Fibroblast of lung (primary cell): ENCODE measurements at regions not wholly inside any gene's neighbourhood (a gene's known extent, or its start where the extent isn't known, plus 50 kb on each side); places are given as distances from the start of the nearest gene placed in this dataset.

Experiments used
- DNase-seq, 2 donors: peaks; one replicate each; pipeline versions ENCODE4 v3.0.0 to v3.0.0-alpha.2; 2010; ENCODE audit warnings: low read depth in 2 of 2
- H2AFZ ChIP-seq: 2 replicates; pipeline ENCODE4 v1.5.1; 2012; ENCODE audit warnings: low read length, control low read depth, inconsistent platforms
- H3K27ac ChIP-seq: 2 replicates; pipeline ENCODE4 v1.5.1; 2011; ENCODE audit warnings: low read length, control low read depth; ENCODE audit not compliant: insufficient read depth
- H3K27me3 ChIP-seq: 2 replicates; pipeline ENCODE4 v1.5.1; 2011; ENCODE audit warnings: mild to moderate bottlenecking, low read length; ENCODE audit not compliant: control insufficient read depth, insufficient read depth
- H3K36me3 ChIP-seq: 2 replicates; pipeline ENCODE4 v1.5.1; 2011; ENCODE audit warnings: low read length; ENCODE audit not compliant: control insufficient read depth, insufficient read depth
- H3K4me1 ChIP-seq: 2 replicates; pipeline ENCODE4 v1.5.1; 2011; ENCODE audit warnings: low read length; ENCODE audit not compliant: control insufficient read depth, insufficient read depth; ENCODE audit errors: extremely low read depth
- H3K4me2 ChIP-seq: 2 replicates; pipeline ENCODE4 v1.5.1; 2011; ENCODE audit warnings: low read length, control low read depth; ENCODE audit not compliant: insufficient read depth; ENCODE audit errors: extremely low read depth
- H3K4me3 ChIP-seq, 4 experiments: fragments of 200-600 bp in 1 of 4; sonication (generic) in 1 of 4; replicated peaks in 1 of 4; 2 replicates each; pipeline ENCODE4 v1.5.1; 2011 to 2016; ENCODE audit warnings: low read length in 4 of 4, low read depth in 3 of 4, mild to moderate bottlenecking in 3 of 4, control low read depth in 2 of 4, inconsistent platforms in 1 of 4, mixed read lengths in 1 of 4; ENCODE audit not compliant: insufficient read depth in 1 of 4; ENCODE audit errors: control extremely low read depth in 1 of 4
- H3K79me2 ChIP-seq: 2 replicates; pipeline ENCODE4 v1.5.1; 2012; ENCODE audit warnings: mild to moderate bottlenecking, low read length, inconsistent platforms; ENCODE audit not compliant: control insufficient read depth, insufficient read depth
- H3K9ac ChIP-seq: 2 replicates; pipeline ENCODE4 v1.5.1; 2011; ENCODE audit warnings: mild to moderate bottlenecking, low read length, control low read depth; ENCODE audit not compliant: insufficient read depth
- H3K9me3 ChIP-seq: 2 replicates; pipeline ENCODE4 v1.5.1; 2012; ENCODE audit warnings: low read depth, low read length; ENCODE audit not compliant: control insufficient read depth, insufficient read depth
- H4K20me1 ChIP-seq: 2 replicates; pipeline ENCODE4 v1.5.1; 2011; ENCODE audit warnings: low read length; ENCODE audit not compliant: control insufficient read depth, insufficient read depth; ENCODE audit errors: extremely low read depth
- CTCF ChIP-seq, 2 donors: IDR thresholded peaks in 1 of 2; conservative IDR thresholded peaks in 1 of 2; 1 replicate in 1 of 2; 2 replicates in 1 of 2; pipeline ENCODE4 v1.5.1; 2011 to 2012; ENCODE audit warnings: low read length in 2 of 2, control low read depth in 1 of 2, inconsistent platforms in 1 of 2, low read depth in 1 of 2, mild to moderate bottlenecking in 1 of 2
- EZH2 ChIP-seq: IDR thresholded peaks from 2 replicates; pipeline ENCODE4 v1.5.1; 2012; ENCODE audit warnings: low read length, control low read depth, mild to moderate bottlenecking; ENCODE audit errors: missing control alignments

GRCh38 chr3:27923349-27924068 is 201.4 kb upstream of the EOMES start:
- H4K20me1 ChIP-seq, result no peaks in the 10 kb centered on the region
- no peaks in the 10 kb centered on the region for H3K79me2 ChIP-seq
- H3K9me3 ChIP-seq, result no peaks in the 10 kb centered on the region
- no peak overlapping the region for H3K9ac ChIP-seq
- no peak overlapping the region for H2AFZ ChIP-seq
- no peak overlapping the region for H3K27ac ChIP-seq
- no peak overlapping the region for H3K4me2 ChIP-seq
- H3K4me3 ChIP-seq, result no peak overlapping the region
- TF ChIP-seq CTCF (conservative IDR thresholded peaks at IDR 0.05 in 1 of 2, IDR thresholded peaks at IDR 0.05 in 1 of 2; ENCODE audit: low read depth in 1 of 2, low read length in 2 of 2) (no peak), EZH2 (no peak)
- H3K4me1 ChIP-seq, result no peaks in the 10 kb centered on the region
- no peaks in the 10 kb centered on the region for H3K27me3 ChIP-seq
- no peak for DNase-seq
- no peaks in the 10 kb centered on the region for H3K36me3 ChIP-seq

GRCh38 chr3:27927882-27928281 is 205.8 kb upstream of the EOMES start:
- no peak for TF ChIP-seq EZH2
- no peak for TF ChIP-seq CTCF (conservative IDR thresholded peaks at IDR 0.05 in 1 of 2, IDR thresholded peaks at IDR 0.05 in 1 of 2; ENCODE audit: low read depth in 1 of 2, low read length in 2 of 2)
- H3K79me2 ChIP-seq, result no peaks in the 10 kb centered on the region
- no peak overlapping the region for H2AFZ ChIP-seq
- no peak for DNase-seq
- no peaks in the 10 kb centered on the region for H3K4me1 ChIP-seq
- H4K20me1 ChIP-seq, result no peaks in the 10 kb centered on the region
- no peak overlapping the region for H3K4me3 ChIP-seq
- H3K36me3 ChIP-seq, result no peaks in the 10 kb centered on the region
- no peak overlapping the region for H3K9ac ChIP-seq
- H3K4me2 ChIP-seq, result no peak overlapping the region
- H3K9me3 ChIP-seq, result no peaks in the 10 kb centered on the region
- H3K27me3 ChIP-seq, result no peaks in the 10 kb centered on the region
- H3K27ac ChIP-seq, result no peak overlapping the region

GRCh38 chr3:27930052-27930602 is 208.0 kb upstream of the EOMES start:
- no peak overlapping the region for H3K27ac ChIP-seq
- H3K4me2 ChIP-seq, result no peak overlapping the region
- H3K4me1 ChIP-seq, result no peaks in the 10 kb centered on the region
- H3K9me3 ChIP-seq, result no peaks in the 10 kb centered on the region
- no peak overlapping the region for H3K4me3 ChIP-seq
- no peak overlapping the region for H3K9ac ChIP-seq
- TF ChIP-seq CTCF (conservative IDR thresholded peaks at IDR 0.05 in 1 of 2, IDR thresholded peaks at IDR 0.05 in 1 of 2; ENCODE audit: low read depth in 1 of 2, low read length in 2 of 2) (no peak), EZH2 (no peak)
- H2AFZ ChIP-seq, result no peak overlapping the region
- H3K79me2 ChIP-seq, result no peaks in the 10 kb centered on the region
- H4K20me1 ChIP-seq, result no peaks in the 10 kb centered on the region
- DNase-seq, result no peak
- H3K27me3 ChIP-seq, result no peaks in the 10 kb centered on the region
- H3K36me3 ChIP-seq, result no peaks in the 10 kb centered on the region
